NCI-H2227 (cell line): ENCODE measurements at regions not wholly inside any gene's neighbourhood (a gene's known extent, or its start where the extent isn't known, plus 50 kb on each side); places are given as distances from the start of the nearest gene placed in this dataset.

Experiments
- DNase-seq: peaks from one replicate; lab custom pipeline; 2025; ENCODE audit not compliant: unreplicated experiment; lab: John Stamatoyannopoulos, UW

DNA sequence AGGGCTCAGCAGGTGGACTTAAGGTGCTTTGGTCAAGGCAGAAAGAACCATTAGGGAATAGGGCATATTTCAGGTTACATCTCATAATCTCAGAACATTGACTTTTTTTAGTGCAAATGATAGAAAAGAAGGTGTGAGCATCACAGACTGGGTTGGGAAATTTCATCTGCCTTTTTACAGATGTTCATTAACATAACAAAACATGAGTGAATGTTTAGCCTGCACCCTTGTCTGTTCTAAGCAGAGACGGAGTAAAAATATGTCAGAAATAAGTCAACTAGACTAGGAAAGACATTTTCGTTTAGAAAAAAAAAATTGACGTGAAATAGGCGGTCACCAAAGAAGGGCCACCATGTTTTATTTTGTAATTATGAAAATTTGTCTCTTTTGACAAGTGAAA is 127.5 kb upstream of the CDH13 start:
- DNase-seq, result no peak

DNA sequence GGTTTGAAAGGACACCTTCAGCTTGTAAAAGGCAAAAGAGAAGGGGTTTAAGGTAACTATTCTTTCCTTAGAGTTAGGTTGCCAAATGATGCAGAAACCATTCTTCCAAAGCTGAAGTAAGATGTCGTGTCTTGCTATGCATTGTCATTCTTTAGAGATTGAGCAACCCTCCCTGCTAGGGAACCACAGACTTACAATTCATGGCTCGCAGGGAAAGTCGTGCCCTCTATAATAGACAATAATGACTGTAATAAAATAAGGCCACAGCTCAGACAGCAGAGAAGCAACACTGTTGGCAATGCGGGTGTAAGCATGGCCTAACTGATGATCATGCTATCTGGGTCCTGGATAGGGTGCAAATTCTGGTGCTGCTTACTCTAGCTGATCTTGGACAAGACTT is 129.6 kb upstream of the CDH13 start:
- no peak for DNase-seq

DNA sequence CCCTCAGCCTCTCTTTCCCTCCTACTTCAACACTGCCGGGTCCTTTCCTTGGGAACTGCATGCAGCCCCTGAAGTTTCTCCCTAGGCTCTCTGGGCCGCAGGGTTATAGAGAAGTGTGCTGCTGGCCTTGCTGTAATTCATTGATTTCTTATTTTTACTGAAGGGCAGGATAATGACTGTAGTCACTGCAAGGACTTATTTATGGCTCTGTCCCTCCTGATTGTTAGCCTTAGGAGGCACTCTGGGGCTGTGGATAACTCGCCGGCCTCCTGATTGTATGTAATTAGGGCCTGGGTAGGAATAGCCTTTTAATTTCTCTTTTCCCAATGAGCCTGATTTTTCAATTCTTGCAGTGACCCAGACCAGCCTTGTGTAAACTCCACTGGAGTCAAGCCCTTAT is 138.3 kb upstream of the CDH13 start:
- DNase-seq, result no peak

DNA sequence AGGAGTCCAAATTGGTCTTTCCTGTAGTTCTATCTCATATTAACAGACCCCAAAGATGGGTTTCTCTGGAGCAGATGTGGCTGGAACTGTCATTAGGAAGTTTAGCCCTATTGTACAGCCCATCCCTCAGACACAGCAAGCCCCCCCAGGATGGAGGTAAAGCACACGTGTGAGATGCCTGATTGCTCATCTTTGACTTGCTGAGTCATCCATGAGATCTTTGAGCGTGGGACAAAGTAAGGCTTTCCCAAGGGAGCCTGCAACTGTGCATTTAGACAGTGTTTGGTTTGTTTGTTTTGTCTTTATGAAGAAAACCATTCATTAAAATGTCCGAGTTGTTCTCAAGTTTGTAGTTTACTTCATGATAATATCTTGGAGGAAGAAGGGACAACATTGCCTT is 145.3 kb upstream of the CDH13 start:
- DNase-seq, result no peak

DNA sequence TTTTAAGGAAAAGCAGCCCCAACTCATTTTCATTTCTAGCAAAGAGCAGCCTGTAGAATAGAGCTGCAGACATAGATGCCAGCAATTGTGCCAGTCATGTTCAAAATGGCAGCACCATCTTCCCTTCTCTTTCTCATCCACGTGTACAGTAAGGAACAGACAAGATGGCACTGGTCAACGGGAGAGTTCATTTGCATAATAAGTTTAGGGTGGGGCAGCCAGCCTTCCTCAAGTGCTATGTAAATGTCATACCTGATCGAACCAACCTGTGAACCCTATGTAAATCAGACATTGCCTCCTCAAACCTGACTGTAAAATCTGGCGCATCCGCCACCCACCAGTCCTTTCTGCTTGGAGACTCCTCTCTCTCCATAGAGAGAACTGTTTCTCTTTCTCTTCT is 150.0 kb upstream of the CDH13 start:
- DNase-seq, result no peak

DNA sequence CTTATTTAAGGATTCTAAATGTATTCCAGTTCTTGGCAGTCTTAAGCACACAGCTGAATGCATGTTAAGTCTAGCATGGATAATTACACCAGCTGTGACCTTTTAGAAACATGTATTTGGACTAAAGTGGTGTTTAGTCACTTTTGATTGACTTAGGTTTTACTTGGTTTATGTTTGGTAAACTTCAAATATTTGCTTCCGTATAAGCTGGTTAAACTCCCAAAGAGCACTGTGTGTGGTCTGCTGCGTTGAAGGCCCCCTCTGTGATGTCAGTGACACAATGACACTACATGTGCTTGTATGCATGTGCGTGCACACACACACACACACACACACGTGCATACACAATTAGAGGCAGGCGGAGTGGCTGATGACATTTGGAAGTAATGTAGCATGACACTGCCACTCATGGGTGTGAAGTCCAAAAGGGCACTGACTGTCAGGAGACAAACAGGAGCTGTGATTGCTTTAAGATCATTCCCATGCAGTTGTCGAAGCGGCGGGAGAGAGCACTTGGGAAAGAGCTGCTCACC is 156.1 kb upstream of the CDH13 start:
- no peak for DNase-seq

DNA sequence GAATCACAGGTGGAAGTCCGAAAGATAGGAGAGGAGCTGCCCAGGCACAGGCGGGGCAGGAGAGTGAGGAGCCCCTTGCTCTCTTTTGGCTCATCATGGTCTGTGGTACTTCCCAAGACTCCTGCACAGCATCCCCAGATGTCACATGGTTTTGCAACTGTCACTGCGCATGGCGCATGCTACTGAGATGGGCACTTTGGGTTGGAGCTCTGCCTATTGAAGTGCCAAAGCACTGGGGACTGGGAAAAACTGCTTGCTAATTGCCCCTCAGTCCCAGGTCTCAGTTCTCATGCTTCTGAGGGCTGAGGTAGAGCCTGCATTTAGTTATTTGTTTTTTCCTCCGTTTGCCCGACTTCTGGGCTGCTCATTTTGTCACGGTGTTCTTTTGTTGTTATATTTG is 156.8 kb upstream of the CDH13 start:
- DNase-seq, result no peak

DNA sequence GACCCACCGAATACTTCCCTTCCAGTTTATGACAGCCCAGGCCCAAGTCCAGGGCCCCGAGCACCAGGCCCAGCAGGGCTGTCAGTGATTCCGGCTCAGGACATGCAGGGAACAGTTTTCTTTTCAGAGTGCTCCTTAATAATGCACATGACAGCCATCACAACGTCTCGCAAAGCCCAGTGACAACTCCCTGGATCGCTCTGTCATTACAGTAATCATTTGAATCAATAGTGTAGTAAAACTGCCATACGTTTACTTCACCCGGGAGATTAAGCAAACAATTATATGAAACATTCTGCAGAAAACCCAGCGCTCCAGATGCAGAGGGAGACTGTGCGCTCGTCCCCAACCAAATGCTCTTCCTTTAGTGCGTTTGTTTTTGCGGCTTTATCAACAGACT is 162.6 kb upstream of the CDH13 start:
- DNase-seq, result no peak

DNA sequence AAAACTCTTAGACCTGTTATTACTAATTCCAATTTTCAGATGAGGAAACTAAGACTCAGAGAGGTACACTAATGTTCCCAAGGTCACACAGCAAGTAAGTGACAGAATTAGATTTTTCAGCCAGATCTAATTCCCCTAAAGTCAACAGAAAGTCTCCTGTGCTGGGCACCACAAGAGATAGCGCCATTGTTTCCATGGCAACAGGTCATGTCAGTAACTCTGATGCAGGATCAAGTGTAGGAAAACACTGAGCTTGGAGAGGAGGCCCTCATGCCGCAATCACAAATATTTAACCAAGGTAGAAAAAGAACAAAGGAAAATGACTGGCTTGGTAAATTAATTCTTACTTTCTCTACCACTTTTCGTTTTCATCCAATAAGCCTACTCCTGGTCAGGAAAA is 166.0 kb upstream of the CDH13 start:
- DNase-seq, result no peak

DNA sequence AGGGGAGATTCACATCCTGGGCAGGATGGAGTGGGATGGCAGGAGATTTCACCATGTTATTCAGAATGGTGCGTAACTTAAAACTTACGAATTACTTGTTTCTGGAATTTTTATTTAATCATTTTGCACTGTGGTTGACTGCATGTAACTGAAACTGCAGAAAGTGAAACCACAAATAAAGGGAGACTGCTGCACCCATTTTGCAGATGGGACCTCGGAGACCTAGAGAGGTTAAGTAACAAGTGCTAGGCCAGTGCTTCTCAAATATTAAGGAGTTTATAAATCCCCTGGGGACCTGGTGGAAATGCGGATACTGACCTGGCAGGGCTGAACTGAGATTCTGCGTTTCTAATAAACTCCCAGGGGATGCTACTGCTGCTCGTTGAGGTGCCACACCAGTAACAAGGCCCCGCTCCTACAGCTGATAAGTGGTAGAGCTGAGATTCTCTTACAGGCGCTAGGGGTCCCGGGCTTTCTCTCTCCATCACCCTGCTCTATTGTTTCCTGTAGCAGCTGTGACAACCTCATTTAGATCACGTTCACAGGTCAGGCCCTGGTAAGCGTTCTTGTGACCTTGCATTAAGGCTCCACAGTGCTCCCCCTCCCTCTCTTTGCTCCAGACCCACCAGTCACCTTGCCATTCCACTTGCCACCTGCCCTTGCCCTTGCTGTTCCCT is 167.1 kb upstream of the CDH13 start:
- no peak for DNase-seq

DNA sequence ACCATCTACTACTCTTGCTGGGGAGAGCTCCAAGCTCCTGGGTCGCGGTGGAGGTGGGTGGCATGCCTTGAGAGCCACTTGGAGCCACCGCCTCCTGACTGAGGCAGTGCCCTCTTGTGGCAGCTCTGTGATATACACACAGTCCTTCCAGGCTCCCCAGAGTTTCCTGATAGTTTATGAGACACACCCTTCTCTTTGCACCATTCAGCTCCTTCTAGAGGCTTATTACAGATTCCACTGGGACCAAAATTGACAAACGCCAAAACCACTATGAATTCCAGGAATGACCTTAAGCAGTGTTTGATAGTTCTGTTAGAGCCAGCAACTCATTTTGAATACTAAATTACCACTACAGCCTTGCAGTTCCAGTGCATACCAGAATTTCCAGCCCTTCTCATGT is 170.1 kb upstream of the CDH13 start:
- no peak for DNase-seq

DNA sequence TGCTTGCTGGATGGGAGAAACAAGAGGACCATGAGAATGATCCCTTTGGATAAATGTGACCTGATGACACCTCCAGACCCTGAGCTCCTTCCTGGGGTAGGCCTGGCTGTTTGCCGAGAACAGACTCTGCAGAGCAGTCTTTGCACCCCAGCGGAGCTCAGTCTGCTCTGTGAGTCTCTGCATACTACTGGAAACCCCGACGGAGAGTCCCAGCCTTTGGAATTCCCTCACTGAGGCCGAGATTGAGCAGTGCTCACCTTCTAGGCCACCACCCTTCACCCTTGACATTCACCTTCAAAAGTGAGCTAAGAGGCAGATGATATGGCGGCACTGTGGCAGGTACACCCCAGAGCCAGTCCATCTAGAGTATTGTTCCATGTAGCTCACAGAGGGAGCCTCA is 172.2 kb upstream of the CDH13 start:
- no peak for DNase-seq

DNA sequence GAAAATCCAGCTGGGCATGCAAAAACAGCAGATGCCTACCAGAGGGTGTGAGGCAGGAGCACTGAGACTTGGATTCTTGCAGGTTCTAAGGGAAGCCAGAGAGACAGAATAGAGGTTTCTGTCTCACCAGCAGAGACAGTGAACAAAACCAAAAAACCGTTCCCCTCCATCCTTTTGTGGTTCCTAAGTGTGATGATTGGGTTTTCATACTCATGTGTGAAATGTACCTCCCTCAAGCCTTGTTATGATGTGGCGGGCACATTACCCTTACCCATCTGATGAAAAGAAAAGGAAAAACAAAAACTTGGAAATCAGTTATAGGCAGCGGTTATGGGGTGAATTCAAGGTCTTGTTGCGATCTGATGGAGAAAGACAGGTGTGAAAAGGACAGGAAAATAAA is 172.6 kb upstream of the CDH13 start:
- DNase-seq, result no peak

DNA sequence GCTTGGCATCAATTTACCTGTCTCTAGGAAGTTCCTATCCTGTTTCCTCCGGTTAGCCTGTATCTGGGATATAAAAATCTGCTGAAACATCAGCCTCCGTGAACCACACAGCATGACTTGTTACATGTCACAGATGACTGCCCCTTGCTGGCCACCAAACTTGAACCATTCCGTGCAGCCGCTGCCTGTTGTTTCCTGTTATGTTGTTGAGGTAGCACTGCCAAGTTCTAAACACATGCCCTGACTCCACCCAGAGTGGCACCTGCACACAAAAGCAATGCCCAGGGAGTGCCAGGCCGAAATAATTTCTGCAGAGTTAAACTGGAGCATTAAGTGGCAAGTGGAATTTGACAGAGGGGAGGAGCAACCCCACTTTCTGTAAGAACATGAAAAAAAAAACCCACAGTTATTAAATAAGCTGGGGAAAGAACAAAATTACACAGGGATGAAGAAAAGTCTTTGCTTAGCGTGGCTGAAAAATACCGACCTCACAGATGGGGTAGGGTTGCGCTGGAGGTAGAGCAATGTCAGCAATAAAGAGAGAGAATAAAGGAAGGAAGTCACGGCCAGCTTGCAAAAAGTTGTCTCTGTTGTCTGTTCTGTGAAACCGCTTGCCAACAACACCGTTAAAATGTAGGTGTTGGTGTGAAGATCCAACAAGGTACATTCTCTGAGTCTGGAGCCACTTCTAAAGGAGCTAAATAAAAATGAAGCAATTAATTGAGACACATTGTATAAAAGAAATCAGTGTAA is 174.6 kb upstream of the CDH13 start:
- DNase-seq, result no peak

DNA sequence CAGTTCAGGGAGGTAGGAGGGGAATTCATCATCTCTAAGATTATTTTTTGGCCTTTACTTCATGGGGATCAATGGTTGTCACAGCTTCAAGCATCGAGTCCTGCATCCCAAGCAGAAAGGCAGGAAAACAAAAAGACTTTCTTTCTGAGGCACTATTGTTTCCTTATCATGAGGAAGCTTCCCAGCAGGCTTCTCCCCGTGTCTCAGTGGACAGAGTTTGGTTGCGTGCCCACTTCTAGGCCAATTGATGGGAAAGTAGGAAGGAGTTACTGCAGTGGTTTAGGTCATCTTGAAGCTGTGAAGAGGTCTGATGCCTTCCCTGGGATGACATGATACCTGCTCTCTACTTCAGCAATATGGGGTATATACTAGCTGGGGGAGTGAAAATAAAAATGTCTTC is 175.3 kb upstream of the CDH13 start:
- no peak for DNase-seq

DNA sequence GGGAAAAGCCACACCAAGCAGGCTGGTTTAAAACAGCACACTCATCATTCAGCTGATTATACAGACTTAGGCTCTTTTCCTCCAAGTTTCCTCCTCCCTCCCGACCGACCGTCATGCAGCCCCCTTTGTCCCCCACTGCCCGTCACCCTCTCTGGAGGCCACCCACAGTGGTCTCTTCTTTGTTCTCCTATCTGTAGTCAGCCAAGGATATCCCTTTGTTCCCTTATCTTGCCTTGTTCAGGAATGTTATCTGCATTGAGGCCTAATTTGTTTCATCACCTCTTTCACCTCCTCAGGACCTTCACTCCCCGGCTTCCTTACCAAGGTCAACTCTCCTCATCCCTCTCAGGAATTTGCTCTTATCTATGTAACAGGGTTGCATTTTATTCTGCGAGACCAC is 186.4 kb upstream of the CDH13 start:
- no peak for DNase-seq

DNA sequence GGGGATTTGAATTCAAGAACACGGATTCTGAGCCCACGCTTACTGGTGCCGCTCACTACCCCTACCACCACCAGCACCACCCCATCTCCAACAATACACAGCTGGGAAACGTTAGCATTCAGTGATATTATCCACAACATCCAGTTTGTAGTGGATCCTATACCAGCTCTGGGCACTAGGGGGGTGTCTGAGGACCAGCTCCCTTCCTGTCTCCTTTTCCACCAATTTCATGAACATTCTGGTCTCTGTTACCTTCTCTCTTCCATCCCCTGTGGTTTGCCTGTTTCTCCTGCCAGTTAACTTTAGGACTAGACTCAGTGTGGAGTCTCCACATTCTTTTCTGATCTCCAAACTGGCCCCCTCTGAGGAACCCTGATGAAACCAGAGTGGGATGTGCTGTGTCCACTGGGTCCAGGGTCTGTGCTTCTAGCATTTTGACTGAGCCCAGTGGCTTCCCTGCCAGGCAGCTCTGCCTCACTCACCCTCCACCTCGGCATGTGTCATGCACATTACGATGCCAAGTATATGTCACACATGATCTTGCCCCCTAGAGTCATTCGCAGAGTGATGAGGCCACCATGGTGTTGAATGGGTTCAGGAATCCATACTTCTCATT is 187.0 kb upstream of the CDH13 start:
- DNase-seq, result no peak

DNA sequence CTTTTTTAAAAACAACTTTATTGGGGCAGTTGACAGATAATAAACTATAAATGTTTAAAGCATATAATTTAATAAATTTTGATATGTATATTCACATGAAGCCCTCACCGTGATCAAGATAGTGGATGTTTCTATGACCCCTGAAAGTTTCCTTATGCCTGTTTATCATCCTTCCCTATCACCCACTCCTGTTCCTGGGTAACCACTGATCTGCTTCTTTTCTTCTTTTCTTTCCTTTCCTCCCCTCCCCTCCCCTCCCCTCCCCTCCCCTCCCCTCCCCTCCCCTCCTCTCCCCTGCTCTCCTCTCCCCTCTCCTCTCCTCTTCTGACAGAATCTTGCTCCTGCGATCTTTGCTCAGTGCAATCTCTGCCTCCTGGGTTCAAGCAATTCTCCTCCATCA is 193.7 kb upstream of the CDH13 start:
- no peak for DNase-seq

DNA sequence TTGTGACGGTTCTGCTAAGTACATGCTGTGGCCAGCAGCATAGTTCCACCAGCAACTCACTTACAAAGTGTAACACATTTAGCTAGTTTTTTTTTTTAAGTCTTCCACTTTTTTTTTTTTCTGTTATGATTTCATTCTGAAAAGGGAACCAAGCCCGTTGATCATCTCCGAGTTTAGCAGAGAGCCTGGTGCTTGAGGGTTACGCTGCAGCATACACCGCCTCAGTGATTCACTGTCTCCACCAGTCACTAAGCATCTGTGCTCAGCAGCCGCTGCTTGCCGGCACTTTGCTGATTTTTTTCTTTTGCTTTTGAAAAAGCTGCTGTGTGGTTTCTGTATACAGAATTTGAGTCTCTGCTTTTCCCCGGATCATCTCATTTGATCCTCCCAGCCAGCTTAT is 194.5 kb upstream of the CDH13 start:
- DNase-seq, result no peak

DNA sequence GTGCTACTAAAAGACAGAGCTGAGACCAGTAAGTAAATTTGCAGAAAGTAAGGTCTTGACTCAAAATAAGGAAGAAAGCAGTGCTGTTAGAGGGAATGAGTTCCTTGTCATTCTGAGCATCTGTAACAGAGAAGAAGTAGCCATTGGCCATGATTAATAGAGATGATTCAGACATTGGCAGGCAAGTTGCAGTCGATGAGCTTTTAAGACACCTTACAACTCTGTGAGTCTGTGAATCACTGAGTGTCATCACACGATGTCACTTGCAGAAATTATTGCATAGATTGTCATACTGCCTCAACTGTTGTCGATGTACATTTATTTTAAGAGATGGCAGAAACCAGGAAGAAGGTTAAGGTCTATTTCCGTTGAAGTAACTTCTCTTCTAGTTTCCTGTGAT is 201.1 kb upstream of the CDH13 start:
- DNase-seq, result no peak

DNA sequence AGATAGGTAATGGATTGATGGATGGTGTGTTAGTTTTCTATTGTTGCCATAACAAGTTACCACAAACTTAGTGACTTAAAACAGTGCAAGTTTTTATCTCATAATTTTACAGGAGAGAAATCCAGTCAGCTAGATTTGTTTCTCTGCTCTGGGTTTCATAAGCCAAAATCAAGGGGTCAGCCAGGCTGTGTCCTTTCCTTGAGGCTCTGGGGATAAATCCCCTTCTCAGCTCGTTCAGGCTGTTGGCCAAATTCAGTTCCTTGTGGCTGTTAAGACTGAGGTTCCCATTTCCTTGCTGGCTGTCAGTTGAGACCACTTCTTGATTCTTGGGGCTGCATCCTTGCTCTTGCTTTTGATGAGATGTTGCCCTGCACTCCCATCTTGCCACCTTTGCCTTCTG is 204.9 kb upstream of the CDH13 start:
- DNase-seq, result no peak

DNA sequence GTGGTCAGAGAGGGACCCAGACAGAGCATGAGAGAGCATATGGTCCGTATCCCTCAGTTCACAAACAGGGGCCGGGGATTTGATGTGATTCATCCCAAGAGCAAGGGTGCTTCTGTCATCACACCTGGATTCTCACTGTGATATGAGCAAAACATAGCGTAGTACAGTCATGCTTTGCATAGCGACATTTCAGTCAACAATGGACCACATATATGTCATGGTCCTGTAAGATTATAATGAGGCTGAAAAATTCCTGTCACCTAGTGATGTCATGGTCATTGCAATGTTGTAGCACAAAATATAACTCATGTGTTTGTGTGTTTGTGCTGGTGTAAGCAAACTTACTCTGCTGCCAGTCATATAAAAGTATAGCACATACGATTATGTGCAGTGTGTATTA is 207.4 kb upstream of the CDH13 start:
- no peak for DNase-seq
